HG03378 (cell line): ENCODE measurements at regions not wholly inside any gene's neighbourhood (a gene's known extent, or its start where the extent isn't known, plus 50 kb on each side); places are given as distances from the start of the nearest gene placed in this dataset.

ENCODE experiments used
- ATAC-seq: cut with Tn5 transposase; IDR thresholded peaks from one replicate; pipeline ENCODE4 v1.9.1; 2021; ENCODE audit warnings: mild to moderate bottlenecking, moderate library complexity; ENCODE audit not compliant: unreplicated experiment

DNA sequence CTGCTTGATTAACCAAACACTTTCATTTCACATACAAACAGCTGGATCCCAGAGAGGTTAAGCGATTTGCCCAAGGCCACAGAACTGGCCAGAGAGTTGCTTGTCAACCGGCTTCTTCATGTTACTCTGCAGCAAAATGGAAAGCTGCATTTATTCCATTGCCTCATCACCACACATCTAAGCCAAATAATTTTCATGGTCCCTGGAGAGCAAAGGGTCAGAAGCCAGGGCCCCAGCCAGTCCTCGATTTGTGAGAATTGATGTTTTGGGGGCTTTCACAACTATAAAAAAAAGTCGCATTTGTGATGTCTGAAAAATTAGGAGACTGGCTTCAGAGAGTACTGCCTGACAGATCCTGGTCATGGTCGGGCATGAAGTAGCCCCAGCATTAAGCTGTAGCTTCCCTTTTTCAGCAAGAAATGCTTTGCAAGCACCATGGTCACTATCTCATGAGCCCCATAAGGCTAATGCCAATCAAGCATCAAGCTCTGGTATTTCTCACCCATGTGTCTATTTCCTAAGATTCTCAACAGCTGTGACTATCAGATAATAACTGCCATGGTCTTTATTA lies 95.8 kb downstream of the BANF2 start:
- no peak for ATAC-seq

DNA sequence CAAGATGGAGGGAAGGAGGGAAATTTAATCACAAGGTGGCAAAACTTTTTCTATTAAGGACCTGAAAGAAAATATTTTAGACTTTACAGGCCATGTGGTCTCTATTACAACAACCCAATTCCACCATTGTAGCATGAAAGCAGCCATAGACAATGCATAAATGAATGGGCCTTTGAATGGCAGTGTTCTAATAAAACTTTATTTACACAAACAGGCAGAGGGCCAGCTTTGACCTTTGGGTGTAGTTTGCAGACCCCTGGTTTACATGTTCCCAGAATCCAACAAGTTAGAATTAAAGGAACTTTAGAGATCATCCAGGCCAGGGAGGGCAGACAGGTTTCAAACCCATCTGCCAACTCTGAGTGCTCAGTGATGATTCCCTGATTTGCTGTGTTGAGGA lies 95.2 kb downstream of the BANF2 start:
- ATAC-seq, result no peak

DNA sequence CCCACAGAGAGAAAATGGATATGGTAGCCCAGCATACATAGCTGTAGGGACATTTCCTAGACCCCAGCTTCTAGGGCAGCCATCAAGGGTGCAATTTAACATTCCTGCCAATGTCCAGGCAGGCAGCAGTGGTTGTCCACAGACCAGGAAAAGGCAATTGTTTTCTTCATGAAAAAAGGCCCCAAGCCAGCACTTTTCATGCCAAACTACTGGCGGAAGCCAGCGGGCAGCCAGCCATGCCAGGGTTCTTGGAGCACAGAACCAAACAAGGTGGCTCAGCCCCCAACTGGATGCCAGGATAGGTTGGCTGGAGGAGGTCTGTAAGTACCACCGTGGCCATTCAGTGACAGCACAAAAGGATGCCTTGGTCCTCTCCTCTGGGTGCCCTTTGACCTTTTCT lies 94.6 kb downstream of the BANF2 start:
- no peak for ATAC-seq

DNA sequence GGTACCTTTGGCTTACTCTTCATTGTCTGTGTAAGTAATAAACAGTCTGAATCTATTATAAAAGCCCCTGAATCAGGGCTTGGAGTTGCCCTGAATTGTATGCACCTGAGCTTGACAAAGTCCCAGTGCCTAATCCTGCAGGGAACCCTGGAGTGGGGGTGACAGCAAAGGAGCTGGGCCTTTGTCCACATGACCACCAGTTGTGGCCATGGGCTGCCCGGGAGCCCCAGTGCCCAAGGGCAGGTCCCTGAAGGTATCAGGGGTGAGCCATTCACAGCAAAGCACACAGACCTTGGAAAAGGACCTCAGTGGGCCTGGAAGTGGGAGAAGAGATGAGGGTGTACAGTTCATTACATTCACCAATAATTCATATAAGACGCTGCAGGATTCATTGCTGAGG lies 94.2 kb downstream of the BANF2 start:
- ATAC-seq, result no peak

DNA sequence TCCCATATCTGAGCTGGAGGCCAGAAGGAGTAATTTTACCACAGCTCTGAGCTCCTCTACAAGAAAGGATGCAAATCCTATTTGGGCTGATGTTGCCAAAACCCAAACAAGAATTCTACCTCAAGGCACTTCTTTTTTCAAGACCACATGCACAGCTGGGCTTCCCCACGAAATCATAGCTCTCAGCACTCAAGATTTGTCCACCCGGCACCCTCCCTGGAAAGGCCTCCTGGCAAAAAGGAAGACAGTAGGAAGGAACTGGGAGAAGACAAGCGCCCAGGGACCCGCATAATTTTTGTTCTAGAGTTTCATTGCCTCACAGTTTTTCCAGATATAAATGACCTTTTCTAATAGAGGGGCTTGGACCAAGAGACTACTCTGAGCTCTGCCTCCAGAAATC lies 90.5 kb downstream of the BANF2 start:
- ATAC-seq, result no peak

DNA sequence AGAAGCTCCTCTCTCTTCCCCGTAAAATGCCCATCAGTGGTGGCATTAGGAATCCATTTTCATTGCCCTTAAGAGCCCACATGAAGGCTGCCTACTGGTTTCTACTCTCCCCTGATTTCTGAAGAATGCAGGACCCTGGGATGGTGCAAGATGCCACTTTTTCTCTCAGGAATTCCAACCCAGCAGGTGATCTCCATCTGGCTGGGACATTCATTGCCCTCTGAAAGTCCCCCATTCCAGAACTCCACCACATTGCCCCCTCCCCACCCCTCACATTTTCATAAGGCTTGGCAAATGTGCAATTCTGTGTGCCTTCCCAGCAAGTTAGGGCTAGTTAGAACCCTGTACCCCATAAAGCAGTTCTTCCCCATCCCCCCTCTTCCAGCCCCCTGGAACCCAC lies 88.0 kb downstream of the BANF2 start:
- ATAC-seq, result no peak

DNA sequence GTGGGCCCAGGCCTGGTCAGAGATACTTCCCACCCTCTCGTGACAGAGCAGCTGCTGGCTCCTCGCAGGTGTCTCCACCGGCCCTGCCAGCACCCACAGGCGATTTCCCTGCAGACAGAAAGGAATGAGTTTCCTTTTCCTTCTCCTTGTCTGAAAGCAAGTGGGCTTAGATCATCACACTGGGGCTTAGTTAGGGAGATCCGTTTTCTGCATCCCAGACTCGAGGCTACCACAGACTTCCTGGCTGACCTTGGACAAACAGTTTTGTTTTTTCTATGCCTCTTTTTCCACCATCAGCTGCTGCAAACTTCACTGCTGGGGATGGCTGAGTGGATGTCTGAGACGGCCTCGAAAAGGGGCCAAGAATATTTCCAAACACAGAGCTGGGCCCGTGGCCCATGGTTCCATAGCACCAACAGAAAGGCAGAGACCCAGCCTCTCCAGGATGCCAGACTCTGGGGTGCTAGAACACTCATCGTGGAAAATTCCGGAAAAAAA lies 86.5 kb downstream of the BANF2 start:
- ATAC-seq, result no peak
